NCI-H526 (cell line): ENCODE measurements at regions not wholly inside any gene's neighbourhood (a gene's known extent, or its start where the extent isn't known, plus 50 kb on each side); places are given as distances from the start of the nearest gene placed in this dataset.

Experiments
- DNase-seq, 2 experiments: peaks; one replicate each; lab custom pipeline; 2025; lab: John Stamatoyannopoulos, UW

DNA sequence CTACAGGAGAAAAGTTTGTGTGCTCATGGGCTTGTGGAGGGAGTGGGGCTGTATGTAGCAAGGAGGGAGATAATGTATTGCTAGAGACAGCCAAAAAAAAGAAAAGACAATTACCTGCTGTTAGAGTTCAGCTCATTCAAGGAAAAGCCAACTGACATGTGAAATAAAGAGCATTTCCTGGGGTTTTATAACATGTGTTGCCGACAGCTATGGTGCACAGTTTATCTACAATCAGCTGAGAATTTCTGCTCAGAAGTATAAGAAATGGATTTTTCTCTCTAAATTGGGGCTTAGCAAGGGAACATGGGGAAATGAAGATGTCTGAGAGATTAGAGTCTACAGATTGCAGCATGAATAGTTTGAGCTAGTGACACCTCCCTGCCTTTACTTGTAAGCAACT lies 674.1 kb downstream of the SUCLG1 start:
- DNase-seq = no peak

DNA sequence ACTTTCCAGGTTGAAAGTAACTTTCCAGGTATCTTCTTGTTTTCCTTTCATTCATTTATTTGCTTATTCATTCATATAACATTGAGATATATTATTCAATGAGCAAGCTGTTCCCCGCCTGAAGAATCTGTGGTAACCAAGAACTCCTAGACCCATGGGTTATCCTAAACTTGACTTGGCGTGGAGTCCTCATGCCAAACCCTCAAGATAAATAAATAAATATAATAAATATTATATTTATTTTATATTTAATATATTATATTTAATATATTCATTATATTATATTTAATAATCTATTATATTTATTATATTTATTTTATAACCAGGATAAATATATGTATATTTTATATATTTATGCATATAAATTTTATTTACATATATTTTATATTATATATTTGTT lies 674.8 kb downstream of the SUCLG1 start:
- no peak for DNase-seq

DNA sequence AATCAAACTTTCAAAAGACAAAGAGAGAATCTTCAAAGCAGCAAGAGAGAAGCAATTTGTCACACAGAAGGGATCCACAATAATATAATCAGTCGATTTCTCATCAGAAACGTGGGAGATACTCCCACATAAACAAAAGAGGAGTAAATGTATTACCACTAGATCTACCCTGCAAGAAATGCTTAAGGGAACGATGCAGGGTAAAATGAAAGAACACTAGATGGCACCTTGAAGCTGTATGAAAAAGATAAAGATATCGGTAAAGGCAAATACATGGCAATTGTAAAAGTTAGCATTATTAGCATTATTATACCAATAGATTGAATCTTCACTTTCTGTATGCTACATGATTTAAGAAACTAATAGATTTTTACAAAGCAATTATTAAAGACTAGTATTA lies 677.0 kb downstream of the SUCLG1 start:
- DNase-seq = peak in 1 of 2 experiments; percentile 0

DNA sequence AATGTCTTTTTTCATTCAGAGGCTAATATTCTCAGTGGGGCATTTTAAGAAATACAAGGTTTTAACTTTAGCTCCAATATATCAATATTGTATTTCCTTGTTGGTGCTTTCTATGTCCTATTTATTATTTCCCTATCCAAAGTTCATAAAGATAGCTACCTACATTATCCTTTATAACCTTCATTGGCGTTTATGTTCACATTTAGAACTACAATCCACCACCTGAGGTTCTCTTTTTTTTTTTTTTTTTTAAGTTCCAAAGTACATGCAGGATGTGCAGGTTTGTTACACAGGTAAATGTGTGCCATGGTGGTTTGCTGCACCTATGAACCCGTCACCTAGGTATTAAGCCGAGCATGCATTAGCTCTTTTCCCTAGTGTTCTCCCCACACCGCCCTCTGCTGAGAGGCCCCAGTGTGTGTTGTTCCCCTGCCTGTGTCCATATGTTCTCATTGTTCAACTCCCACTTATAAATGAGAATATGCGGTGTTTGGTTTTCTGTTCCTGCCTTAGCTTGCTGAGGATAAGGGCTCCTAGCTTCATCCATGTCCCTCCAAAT lies 694.6 kb downstream of the SUCLG1 start:
- DNase-seq = no peak

DNA sequence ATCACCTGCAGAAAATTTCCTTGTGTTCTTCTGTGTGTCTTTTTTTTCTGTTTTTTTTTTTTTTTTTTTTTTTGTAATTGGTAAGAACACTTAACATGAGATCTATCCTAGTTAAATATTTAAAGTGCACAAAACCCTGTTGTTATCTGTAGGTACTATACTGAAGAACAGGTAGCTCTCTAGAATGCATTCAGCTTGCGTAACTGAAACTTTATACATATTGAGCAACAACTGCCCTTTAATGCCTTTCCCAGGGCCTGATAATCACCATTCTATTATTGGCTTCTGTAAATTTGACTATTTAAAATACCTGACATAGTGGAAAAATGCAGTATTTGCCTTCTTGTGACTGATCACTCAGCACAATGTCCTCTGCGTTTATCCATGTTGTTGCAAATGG lies 701.8 kb downstream of the SUCLG1 start:
- DNase-seq = no peak

DNA sequence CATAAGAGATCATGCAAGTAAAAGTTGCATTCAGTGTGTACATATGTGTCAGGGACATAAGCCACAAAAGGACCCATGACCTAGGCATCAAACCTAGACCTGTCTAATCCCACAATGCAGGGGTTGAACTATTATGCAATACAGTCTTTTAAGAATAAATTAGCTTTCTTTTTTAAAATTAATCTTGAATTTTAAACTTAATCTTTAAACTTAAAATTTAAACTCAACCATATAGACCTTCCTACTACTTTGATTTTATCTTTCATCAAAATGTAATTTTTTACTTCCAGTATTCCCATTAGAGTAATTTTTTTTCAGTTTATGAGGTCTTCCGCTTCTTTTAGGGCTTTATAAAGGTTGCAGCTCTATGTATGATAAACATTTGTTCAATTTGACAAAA lies 702.9 kb downstream of the SUCLG1 start:
- DNase-seq = no peak

DNA sequence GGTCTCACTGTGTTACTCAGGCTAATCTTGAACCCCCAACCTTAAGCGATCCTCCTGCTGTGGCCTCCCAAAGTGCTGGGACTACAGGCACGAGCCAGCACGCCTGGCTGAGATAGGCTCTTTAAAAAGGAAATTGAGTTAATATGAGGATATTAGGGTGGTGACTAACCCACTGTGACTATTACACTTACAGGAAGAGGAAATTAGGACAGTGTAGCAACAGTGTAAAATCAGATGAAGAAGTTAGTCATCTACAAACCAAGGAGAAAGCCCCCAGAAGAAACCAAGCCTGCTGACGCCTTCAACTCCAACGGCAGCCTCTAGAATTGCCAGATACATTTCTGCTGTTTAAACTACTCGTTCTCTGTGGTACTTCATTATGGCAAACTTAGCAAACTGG lies 711.9 kb downstream of the SUCLG1 start:
- DNase-seq = no peak

DNA sequence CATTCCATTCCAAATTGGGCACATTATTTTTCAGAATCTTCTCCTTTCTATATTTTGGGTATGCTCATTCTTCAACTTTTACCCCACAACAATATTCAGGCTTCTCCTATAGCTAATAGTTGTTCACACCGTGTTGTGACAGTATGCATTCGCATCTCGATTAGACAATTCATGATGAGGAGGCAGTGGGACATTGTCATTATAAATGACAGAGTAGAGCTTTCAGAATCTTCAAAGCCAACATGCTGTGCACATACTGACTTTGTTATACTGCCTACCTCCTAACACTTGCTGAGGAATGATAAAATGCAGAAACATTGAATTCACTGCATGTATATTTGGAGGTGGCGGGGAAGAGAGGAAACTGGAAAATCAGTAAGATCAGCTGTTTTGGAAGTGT lies 714.2 kb downstream of the SUCLG1 start:
- no peak for DNase-seq

DNA sequence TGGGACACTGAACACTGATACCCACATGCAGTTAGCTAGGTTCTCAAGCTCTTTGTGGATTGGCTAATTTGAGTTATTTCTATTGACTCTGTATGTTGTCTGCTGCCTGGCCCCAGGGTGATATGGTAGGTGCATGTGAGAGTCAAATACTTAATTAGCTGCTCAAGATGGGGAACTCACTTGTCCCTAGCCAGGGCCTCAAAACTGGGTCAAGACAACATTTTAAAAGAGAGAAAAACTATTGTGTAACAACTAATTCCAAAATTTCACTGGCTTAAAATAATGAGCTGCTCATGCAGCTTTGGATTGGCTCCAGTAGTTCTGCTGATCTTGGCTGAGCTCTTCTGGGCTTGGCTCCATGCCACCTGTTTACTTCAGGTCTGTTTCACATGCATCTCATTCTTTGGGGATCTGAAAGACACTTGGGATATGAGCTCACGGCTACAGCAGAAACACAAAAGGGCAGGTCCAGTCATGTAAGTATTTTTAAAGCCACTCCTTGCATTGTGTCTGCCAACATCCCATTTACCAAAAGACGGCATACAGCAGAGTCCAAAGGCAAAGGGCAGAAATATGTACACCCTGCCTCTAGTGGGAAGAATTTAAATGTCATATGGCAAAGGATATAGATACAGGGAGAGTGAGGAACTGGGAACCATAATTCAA lies 716.8 kb downstream of the SUCLG1 start:
- DNase-seq = no peak

DNA sequence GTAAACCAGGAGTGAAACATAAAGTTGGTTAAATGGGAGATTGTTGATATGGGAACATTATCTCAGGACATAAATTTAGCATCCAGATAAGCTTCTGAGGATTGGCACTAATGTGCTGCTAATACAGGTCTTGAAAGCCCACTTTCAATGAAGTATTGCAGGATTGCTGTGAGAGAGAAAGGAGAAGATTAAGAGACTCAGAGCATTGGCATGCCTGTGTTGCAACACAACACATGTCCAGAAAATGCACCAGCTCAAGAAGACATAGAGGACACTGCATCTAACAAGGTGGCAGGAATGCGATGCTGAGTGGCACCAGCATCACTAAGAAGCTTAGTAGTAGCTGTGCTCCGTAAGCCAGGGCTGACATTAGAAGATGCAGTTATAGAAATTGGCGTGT lies 728.9 kb downstream of the SUCLG1 start:
- DNase-seq = no peak

DNA sequence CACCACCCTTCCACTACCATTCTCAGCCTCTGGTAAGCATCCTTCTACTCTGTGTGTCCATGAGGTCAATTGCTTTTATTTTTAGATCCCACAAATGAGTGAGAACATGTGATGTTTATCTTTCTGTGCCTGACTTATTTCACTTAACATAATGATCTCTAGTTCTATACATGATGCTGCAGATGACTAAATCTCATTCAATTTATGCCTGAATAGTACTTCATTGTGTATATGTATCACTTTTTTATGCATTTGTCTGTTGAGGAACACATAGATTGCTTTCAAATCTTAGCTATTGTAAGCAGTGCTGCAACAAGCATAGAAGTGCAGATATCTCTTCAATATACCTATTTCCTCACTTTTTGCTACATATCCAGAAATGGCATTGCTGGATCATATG lies 733.3 kb downstream of the SUCLG1 start:
- DNase-seq = no peak

DNA sequence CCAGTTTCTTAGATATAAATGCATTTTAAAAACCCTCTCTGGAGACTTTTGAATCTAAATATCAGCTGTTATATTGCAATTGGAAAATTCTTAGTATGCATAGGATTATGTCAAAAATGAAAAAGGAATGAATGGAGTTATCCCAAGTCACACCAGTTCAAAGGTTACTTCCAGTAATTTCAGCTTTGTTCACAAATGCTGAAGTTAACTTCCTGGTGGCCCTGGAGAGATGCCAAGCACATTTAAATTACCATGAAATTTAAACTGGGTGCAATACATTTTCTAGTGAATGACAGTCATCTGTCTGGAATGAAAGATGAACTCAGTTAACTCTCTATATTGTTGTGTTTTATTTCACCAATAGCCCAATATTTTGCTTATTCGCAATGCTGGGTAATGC lies 753.9 kb downstream of the SUCLG1 start:
- DNase-seq = no peak

DNA sequence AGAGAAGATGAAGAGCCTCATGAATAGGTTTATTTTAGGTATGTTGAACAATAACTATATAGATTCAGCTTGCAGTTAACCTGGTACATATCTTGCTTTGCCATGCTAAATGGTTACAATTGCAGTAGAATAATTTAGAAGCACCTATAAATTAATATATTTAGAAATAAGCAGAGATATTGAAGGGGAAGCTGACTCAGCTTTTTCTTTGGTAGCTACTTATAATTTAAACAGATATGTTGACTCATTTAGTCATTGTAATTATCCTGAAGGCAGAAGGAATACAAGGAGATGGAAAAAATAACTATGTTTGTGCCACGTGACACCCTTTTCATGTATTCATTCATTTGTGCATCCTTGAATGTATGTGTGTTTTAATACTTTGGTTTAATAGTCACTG lies 755.5 kb downstream of the SUCLG1 start:
- no peak for DNase-seq

DNA sequence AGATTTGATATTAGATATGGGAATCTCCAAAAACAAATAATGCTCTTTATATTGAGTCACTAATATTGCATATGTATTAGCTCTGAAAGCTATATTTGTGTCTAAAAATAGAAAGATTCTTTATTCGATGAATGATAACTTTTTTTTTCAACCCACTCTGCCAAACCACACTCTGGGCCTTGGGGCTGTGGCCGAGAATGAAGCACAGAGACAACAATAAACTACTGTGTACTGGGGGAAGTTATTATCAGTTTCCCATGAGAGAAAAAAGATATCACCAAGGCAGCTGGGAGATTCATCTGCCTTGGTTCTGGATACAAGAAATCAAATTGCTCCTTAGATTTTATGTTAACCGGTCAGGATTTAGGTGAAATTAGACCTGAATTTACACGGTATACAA lies 762.2 kb downstream of the SUCLG1 start:
- DNase-seq = no peak

DNA sequence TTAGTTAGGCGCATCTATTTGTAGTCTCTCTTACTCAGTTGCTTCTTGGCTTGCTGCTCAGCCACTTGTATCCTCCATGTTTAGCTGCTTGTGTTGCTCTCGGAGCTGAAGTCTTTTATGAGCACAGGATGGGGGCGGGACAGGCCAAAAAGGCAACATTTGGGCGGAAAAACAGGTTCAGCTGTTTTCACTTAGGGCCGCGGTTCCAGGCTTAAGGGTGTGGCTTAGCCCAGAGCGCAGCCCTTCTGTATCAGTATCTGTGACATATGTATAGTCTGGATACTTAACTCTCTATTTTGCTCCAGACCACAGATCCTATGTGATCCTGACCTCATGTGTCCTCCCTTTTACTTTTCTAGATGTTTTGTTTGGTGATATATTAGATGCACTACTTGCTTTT lies 763.5 kb downstream of the SUCLG1 start:
- no peak for DNase-seq

DNA sequence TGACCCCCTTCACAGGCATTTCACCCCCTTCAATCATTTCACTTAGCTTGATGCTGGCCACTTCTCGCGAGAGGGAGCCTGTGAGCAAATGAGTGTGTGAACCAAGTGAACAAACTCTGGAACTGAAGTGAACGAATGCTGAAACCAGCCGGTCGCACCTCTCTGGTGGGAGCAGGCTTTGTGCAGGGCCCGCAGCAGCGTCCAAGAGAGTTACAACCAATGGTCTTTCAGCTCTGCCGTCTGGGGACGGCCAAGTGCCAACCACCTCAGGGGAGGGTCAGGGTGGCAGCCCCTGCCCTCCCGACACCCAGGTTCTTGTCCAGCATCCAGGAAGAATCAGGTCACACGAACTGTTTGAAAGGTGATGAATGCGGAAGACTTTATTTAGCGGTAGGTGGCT lies 764.0 kb downstream of the SUCLG1 start:
- no peak for DNase-seq

DNA sequence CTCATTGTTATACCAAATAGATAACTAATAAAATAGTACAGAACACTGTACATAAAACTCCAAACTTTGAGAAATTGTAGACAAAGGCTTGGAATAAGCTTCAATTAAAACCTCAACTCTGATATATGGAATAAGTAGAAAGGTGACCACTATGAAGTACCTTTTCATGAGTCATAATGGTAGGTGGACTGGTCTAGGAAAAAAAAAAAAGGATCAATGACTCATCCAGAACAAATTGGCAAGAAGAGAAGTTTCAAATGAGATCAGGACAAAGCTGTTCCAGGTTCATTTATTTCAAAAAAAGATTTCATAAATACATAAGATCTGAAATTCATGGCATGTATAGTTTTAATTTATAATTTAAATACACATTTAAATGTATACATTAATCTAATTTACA lies 769.7 kb downstream of the SUCLG1 start:
- no peak for DNase-seq

DNA sequence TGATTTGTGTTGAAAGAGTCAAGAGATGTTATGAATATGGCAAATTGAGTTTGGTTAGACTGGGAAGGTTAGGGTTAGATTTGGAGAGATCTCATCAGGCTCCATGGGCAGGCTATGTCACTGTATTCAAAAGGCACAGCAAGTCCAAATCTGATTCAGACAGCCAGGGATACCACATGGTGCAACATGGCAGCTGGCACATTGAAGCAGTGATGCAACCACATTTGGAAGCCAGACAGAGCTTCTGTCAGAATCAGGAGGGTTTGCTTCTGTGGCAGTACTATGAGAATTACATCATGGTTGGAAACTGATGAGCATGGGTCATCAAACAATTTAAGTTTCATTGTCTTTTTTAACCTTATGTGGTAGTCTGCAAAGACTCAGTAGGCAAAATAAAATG lies 772.2 kb downstream of the SUCLG1 start:
- no peak for DNase-seq

DNA sequence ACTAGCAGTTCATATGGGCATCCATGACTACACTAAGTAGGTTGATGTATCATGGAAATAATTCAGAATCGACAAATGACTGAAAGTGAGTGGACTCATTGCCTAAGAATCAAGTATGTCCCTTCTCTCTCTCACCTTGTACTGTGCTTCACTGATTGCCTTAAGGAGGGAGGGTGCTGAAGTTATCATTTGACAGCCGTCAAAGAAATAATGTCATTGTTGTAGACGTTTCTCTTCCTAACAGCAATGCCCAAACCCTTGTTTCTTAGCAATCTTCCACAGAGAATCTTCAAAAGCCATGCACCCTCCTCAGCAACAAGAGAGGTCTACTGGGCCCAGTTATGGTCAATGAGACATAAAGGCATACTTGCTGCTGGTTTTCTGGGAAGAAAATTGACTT lies 785.0 kb downstream of the SUCLG1 start:
- DNase-seq = no peak

DNA sequence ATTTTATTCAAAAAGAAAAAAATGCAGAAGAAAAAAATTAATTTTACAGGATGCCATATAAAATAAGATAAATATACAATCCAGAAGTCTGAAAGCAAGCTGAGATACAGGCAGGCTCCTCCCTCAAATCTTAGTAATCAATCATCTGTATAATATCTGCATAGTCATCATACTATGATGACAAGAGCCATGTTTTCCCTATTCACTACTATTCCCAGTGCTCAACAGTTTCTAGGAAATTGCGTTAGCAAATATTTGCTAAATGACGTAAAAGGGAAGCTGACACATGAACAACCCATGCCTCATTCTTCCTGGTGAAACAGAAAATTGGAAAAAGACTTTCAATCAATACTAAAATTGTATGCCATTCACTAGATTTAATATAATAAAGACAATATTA lies 793.2 kb downstream of the SUCLG1 start:
- DNase-seq = no peak

DNA sequence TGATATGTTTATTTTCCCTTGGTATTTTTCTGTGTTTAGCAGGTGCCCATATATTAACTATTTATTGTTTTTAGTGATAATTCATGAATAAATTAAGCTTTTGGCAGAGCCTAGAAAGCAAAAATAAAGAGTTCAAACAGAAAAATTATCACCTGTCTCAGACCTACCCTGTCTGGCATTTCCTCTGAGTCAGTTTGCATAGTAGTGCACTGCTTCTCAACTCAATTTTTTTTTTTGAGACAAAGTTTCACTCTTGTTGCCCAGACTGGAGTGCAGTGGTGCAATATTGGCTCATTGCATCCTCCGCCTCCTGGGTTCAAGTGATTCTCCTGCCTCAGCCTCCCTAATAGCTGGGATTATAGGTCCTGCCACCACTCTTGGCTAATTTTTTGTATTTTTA lies 793.9 kb downstream of the SUCLG1 start:
- DNase-seq = no peak

DNA sequence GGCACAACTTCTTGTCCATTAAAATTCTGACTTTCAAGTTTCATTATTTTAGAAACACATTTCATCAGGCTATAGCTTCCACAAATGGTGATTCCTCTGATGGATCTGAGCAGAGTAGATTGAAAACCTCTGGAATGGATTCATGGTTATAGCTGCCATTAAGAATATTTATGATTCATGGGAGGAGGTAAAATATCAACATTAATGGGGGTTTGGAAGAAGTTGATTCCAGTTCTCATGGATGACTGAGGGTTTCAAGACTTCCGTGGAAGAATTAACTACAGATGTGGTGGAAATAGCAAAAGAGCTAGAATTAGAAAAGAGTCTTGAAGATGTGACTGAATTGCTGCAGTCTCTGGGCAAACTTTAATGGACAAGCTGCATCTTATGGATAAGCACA lies 797.4 kb downstream of the SUCLG1 start:
- no peak for DNase-seq

DNA sequence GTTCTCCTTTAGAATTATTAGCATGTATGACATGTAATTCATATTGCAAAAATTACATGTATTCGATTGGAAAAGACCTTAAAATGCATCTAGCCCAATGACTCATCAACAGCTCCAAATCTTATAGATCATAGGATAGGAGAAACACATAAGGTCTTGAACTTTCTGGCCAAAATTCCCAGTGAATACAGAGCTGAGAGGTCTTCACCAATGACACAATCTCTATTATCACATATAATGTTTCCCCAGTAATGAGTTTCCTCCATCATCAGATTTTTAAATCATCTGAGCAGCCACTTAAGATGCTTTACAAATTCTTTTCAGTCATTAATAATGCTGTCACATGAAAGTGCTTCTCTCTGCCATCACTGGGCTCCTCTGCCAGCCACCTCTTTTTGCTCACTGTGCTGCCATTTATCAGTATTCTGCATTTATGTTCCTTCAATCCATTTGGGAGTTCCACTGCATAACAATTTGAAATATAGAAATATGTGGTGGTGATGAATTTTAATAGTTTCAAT lies 804.9 kb downstream of the SUCLG1 start:
- DNase-seq = no peak

DNA sequence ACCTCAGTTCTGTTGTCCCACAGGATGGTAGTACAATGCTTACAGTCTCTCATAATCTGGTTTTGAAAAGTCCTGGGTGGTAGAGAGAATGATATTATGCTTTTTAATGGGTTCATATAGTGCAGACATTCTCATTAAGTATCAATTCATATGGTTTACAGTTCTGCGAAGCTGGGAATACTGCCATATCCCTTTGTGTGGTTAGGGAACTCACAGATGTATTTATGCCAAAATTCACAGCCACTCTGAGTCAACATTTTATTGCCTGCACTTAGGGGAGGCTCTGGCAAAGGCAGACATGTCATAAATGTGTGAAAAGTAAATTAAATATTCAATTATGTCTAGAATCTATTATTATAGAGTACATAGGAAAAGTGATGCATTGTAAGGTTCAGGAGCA lies 808.2 kb downstream of the SUCLG1 start:
- no peak for DNase-seq
